HUDEP-2 (cell line): ENCODE measurements at regions not wholly inside any gene's neighbourhood (a gene's known extent, or its start where the extent isn't known, plus 50 kb on each side); places are given as distances from the start of the nearest gene placed in this dataset.

Experiments
- DNase-seq, 76 experiments: peaks; one replicate each; lab custom pipeline; 2025; ENCODE audit not compliant: unreplicated experiment in 76 of 76; lab: John Stamatoyannopoulos, UW

- no peak for DNase-seq
Observed at GRCh38 chr9:10674586-10674985, 61.8 kb upstream of the PTPRD start.

DNA sequence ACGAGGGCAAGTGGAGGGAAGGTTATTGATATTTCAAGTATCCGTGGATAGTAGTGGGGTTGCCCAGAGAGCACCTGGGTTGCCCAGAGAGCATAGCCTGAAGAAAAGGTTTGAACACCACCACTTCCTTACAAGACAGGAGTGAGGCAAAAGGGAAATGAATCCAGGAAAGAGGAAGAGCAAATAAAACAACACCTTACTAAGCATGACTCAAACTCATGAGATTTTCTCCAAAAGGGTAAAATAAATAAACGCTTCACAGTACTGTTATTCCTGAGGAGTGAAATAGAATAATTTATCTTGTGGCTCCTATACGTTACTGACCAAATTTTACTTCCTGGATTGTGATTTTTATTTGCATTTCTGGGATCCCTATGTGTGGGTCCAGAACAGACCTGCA is 65.2 kb upstream of the PTPRD start:
- DNase-seq, result no peak

DNA sequence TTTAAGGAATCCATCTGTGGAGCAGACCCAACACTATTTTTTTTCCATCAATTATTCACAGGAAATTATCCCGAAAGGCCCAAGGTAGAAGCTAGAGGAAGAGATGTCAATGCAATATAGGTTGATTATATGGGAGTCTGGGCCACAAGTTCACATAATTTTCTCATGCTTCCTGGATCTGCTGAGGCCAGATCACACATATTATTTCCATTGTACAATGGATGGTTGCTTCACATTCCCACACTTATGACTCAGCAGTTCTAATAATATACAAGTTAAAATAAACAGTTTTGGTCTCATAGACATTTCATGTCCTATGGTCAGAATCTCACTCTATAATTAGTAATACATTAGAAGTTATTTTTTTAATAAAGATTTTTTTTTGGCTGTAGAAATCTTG is 66.0 kb upstream of the PTPRD start:
- DNase-seq, result no peak

GRCh38 chr9:10686943-10687342 is 74.1 kb upstream of the PTPRD start:
- no peak for DNase-seq

DNA sequence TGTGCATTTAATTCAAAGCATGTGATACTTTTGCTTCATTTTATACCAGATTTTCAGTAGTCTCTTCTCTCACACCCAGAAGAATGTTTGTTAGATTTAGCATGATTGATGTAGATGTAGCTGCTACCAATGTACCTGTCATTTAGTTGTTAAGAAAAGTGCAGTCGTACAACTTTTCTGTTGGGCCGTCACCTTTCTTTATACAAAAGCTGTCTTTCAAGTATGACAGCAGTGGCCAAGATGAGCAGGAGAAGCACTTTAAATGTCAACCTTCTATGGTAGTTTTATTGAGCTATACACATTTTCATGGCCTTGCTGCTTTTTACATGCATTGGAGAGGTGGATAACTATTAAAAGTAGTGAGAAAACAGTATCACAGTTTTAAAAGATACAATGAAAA is 77.7 kb upstream of the PTPRD start:
- DNase-seq, result no peak

- DNase-seq, result no peak
Observed at GRCh38 chr9:10697044-10697443, 84.2 kb upstream of the PTPRD start.

GRCh38 chr9:10700291-10700690 is 87.5 kb upstream of the PTPRD start:
- DNase-seq, result no peak

- DNase-seq, result no peak
Observed at GRCh38 chr9:10700915-10701314, 88.1 kb upstream of the PTPRD start.

- DNase-seq, result no peak
Observed at GRCh38 chr9:10701906-10702305, 89.1 kb upstream of the PTPRD start.

DNA sequence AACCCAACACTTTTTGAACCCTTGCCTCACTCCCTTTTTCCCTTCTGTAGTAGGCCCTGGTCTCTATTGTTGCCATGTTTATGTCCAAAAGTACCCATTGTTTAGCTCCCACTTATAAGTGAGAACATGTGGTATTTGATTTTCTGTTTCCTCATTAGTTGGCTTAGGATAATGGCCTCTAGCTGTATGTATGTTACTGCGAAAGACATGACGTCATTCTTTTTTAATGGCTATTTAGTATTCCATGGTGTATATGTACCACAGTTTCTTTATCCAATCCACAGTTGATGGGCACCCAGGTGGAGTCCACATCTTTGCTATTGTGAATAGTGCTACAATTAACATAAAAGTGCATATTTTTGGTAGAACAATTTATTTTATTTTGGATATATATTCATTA is 90.3 kb upstream of the PTPRD start:
- DNase-seq, result no peak

DNA sequence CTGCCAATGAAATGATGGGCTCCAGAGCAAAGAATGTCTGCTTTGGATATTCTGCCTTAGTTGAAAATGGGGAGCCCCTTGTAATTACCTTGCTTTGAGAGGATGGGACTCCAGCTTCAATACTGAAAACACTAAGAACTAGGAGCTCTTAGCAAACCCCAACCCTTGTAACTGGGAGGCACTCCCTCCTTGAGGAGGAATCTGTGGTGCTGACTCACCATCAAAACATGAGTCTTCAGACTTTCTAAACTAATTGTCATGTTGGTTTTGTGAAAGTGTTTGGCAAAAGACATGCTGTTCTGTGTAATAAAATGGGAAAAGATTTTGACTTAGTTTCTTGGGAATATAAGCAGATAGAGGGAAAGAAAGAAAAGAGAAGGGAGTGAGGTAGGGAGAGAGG is 91.9 kb upstream of the PTPRD start:
- no peak for DNase-seq

GRCh38 chr9:10705383-10705782 is 92.6 kb upstream of the PTPRD start:
- DNase-seq, result no peak

DNA sequence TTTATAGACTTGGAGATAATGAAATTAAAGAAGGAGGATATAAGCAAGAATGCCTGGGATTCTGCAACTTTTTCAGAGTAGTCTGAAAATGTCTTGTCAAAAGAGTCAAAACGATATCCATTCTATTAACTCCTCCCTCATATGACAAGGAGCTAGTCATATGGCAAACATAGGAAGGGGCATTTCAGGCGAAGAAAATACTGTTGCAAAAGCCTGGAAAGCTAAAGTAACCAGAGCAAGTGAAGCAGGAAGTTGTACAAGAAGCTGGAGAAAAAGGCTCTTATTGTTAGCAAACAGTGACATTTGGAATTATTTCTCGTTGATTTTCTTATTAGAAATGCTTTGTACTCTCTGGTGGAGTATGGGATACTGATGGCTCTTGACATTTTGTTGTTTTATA is 94.0 kb upstream of the PTPRD start:
- no peak for DNase-seq

DNA sequence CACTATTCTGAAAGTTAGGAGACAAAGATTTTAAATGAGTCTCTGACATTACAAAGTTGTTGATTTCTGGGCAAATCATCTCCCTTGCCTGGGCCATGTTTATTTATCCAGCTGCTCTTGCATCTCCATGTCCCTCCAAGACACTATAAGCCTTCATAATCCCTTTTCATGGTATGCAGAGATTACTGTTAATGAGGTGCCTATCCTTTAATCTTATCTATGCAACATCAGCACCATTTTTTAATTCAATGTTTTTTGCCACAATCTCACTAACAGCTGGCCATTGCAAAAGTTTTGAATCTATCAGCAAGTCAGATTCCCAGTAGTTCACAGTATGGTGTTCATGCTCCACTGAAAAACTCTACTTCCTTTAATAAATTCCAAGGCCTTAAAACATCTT is 108.5 kb upstream of the PTPRD start:
- no peak for DNase-seq

DNA sequence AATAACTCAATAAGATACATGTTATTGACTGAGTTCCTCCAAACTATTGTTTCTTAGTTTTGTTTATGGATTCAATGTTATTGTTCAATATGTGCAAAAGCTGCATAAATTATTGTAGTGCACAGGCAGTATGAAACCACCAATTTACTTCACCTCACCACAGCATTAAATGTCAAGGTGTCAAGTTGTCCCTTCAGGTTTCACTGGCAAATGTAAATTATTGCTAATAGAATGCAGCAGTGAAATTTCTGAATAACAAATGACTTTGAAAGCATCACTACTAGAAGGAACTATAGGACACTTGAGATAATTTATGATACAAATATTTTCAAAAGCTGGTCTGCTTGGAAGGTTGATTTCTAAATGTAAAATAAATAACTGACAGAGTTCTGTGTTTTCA is 116.4 kb upstream of the PTPRD start:
- no peak for DNase-seq

DNA sequence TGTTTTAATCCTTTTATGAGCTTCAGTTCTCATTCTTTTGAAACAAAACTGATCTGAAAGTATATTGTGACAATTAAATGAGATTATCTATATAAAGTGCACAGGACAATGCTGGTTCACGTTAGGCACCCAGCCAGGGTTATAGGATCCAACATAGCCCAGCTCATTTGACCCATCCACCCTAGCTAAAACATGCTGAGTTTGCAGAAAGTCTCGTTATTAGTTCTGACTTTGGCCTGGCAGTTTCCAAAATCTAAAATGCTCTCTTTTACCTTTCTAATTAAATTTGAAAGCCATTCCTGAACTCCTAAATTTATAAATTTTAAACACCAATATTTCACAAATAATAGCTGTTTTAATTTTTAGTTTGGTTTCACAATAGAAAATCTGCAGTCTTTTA is 131.9 kb upstream of the PTPRD start:
- no peak for DNase-seq

DNA sequence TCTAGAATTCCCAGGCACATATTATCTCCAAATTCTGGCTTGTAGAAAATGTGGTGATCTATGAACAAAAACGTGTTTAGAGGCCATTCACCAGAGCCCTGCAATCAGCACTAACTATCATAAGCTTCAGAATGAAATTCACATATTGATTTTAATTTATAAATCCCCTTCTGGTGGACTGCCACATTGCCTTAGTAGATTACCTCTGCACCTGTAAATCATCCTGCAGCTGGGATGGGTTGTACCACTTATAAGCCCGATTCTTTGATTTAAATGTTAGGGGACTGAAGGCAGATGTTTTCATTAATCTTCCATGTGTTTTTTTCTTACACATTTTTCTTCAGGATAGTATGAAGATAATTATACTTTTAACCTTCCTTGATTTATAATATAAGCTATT is 140.7 kb upstream of the PTPRD start:
- DNase-seq, result no peak

DNA sequence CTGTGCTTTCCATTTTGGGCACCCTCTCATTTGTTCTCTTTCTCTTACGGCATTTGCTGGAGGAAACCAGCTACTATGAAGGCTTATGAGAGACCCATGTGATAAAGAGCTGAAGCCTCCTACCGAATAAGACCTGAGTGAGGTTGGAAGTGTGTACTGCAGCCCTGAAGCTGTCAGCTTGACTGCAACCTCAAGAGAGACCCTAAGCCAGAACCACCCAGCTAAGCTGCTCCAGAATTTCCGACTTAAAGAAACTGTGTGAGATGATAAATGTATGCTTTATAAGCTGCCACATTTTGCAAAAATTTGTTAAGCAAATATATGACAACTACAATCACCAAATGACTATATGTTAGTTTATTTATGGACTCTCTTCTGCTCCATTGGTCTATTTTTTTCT is 151.7 kb upstream of the PTPRD start:
- no peak for DNase-seq

DNA sequence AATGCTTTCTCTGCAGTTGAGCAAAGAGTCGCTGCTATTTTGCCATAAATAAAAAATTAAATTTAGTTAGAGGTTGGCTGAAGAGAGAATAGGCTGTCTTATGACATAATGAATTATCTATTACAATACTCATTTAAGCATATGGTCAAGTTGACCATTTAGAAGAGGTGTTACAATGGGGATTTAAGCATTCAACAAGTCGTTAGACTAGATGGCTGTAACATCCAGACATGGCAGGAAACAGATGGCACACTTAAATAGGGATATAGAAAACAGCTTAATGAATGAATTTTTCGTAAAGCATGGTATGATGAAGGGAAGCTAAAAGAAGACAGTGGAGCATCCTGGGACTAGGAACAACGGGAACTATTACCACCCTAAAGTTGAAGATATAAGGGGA is 160.3 kb upstream of the PTPRD start:
- no peak for DNase-seq

DNA sequence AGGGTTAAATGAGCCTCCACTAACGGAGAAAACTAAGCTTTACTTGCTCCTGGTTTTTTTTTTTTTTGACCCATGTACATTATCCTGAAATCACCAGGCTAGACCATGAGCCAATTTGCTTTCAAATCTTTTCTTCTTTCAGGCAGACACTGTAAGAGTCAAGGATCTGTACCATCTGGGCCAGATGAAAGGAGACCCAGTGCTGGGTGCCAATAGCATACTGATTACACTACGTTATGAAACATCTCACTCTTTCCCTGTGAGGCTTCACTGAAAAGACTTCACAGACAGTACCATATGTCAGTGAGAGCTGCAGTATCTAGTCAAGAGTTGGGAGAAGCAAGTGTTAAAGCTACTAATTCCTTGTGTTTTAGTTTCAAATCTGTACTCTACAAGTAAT is 161.2 kb upstream of the PTPRD start:
- DNase-seq, result no peak

DNA sequence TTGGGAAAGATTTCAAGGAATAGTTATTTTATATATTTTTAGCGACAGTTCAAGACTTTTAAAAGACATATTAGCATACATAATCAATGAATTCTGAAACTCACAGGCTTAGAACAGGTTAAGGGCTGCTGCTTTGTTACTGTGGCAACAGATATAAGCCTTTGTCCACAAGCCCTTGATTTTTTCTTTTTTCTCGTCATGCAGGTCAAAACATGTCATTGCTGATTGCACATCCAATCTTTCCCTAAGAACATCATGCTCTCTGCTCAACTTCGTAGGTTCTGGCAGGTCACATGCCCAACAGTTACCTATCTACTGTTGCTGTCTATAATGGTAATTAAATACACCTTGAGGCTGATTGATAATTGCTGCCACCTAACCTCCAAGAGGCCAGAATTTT is 172.5 kb upstream of the PTPRD start:
- DNase-seq, result no peak

- DNase-seq, result no peak
Observed at GRCh38 chr9:10793306-10793705, 180.5 kb upstream of the PTPRD start.

DNA sequence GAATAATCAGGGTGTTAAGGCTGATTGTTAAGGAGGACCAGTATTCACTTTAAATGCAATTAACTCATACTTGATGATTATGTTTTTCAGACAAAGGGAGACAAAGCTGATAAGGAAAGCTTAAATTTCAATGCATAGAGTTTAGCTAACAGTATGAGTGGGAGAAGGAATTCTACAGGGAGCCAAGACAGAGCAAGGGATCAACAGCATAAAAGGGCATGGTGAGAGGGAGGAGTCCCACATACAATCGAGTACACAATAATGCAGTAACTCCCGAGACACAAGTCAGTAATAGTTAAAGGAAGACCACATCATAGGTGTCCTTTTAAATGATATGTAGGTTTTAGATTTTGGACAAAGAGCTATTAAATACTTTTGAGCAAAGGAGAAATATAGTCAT is 191.7 kb upstream of the PTPRD start:
- no peak for DNase-seq

GRCh38 chr9:10806868-10807267 is 194.1 kb upstream of the PTPRD start:
- no peak for DNase-seq
